GM23338 (cell line): ENCODE measurements at regions not wholly inside any gene's neighbourhood (a gene's known extent, or its start where the extent isn't known, plus 50 kb on each side); places are given as distances from the start of the nearest gene placed in this dataset.
"Not testable (repeated sequence)": the region's sequence is repeated elsewhere in the genome, so short reads cannot be mapped to it uniquely, and the experiment has no call there.

Source experiments
- ATAC-seq: fragments of 200-7000 bp; cut with Tn5 transposase; 3 replicates; pipeline ENCODE4 v1.9.1; 2020
- DNase-seq: peaks from one replicate; pipeline ENCODE4 v3.0.0-alpha.2; 2015; ENCODE audit warnings: low spot score
- H2AFZ ChIP-seq: fragments of 200-600 bp; sonication (generic); 2 replicates; pipeline ENCODE4 v1.8.0; 2016; ENCODE audit warnings: antibody characterized with exemption, mild to moderate bottlenecking, moderate library complexity
- H3F3A ChIP-seq: fragments of 200-600 bp; sonication (generic); replicated peaks from 2 replicates; pipeline ENCODE4 v1.8.0; 2017; ENCODE audit warnings: antibody characterized with exemption, mixed run types, low read depth
- H3K27ac ChIP-seq: fragments of 200-600 bp; sonication (generic); 2 replicates; pipeline ENCODE4 v1.6.1; 2016; ENCODE audit warnings: low read depth
- H3K27me3 ChIP-seq: fragments of 200-600 bp; sonication (generic); 2 replicates; pipeline ENCODE4 v1.8.0; 2016; ENCODE audit warnings: mild to moderate bottlenecking, mixed run types, moderate library complexity; ENCODE audit not compliant: insufficient read depth
- H3K36me3 ChIP-seq: fragments of 200-600 bp; sonication (generic); 2 replicates; pipeline ENCODE4 v1.8.0; 2016; ENCODE audit warnings: mild to moderate bottlenecking; ENCODE audit not compliant: insufficient read depth
- H3K4me1 ChIP-seq: fragments of 200-600 bp; sonication (generic); 2 replicates; pipeline ENCODE4 v1.8.0; 2016; ENCODE audit warnings: mild to moderate bottlenecking, moderate library complexity; ENCODE audit not compliant: insufficient read depth
- H3K4me2 ChIP-seq: fragments of 200-600 bp; sonication (generic); 2 replicates; pipeline ENCODE4 v1.7.1; 2017; ENCODE audit warnings: mixed run types
- H3K4me3 ChIP-seq: fragments of 200-600 bp; sonication (generic); 2 replicates; pipeline ENCODE4 v1.6.1; 2016; ENCODE audit warnings: mixed run types
- H3K79me2 ChIP-seq: fragments of 200-600 bp; sonication (generic); replicated peaks from 2 replicates; pipeline ENCODE4 v1.8.0; 2017; ENCODE audit warnings: mild to moderate bottlenecking; ENCODE audit not compliant: insufficient read depth
- H3K9me2 ChIP-seq: fragments of 200-600 bp; sonication (generic); 2 replicates; pipeline ENCODE4 v1.8.0; 2017; ENCODE audit not compliant: insufficient read depth
- H4K20me1 ChIP-seq: fragments of 200-600 bp; sonication (generic); replicated peaks from 2 replicates; pipeline ENCODE4 v1.8.0; 2017; ENCODE audit warnings: mild to moderate bottlenecking; ENCODE audit not compliant: insufficient read depth
- H3K27ac Mint-ChIP-seq: 2 replicates; pipeline ENCODE4 v1.8.0; 2020; ENCODE audit warnings: inconsistent platforms, mild to moderate bottlenecking, moderate library complexity, mixed read lengths
- H3K27me3 Mint-ChIP-seq: 3 replicates; pipeline ENCODE4 v1.8.0; 2022; ENCODE audit warnings: low read depth, mild to moderate bottlenecking, moderate library complexity, mixed read lengths, inconsistent platforms; ENCODE audit not compliant: insufficient read depth, poor library complexity
- H3K36me3 Mint-ChIP-seq: 3 replicates; pipeline ENCODE4 v1.8.0; 2021; ENCODE audit warnings: low read depth, mild to moderate bottlenecking, inconsistent platforms, moderate library complexity, mixed read lengths
- H3K4me1 Mint-ChIP-seq: 3 replicates; pipeline ENCODE4 v1.8.0; 2020; ENCODE audit warnings: mild to moderate bottlenecking, inconsistent platforms, mixed read lengths
- H3K4me3 Mint-ChIP-seq: 3 replicates; pipeline ENCODE4 v1.8.0; 2021; ENCODE audit warnings: moderate library complexity, mild to moderate bottlenecking, inconsistent platforms, mixed read lengths
- H3K9me3 Mint-ChIP-seq: 3 replicates; pipeline ENCODE4 v1.8.0; 2020; ENCODE audit warnings: moderate library complexity, mild to moderate bottlenecking, inconsistent platforms, mixed read lengths
- EZH2 ChIP-seq: fragments of 200-600 bp; sonication (generic); IDR thresholded peaks from one replicate; pipeline ENCODE4 v1.8.0; 2017; ENCODE audit warnings: antibody characterized with exemption, mild to moderate bottlenecking, low read depth; ENCODE audit not compliant: unreplicated experiment
- JUNB ChIP-seq: IDR thresholded peaks from one replicate; pipeline ENCODE4 v1.6.1; 2016; ENCODE audit warnings: antibody characterized with exemption; ENCODE audit not compliant: unreplicated experiment
- NANOG ChIP-seq: IDR thresholded peaks from 2 replicates; pipeline ENCODE4 v1.6.1; 2016; ENCODE audit warnings: antibody characterized with exemption, borderline replicate concordance
- TF ChIP-seq, protein P1 (sequence below): fragments of 250-450 bp; sonication (Bioruptor Pico); IDR thresholded peaks from 2 replicates; pipeline ENCODE4 v1.5.0; 2020; ENCODE audit warnings: mild to moderate bottlenecking, moderate library complexity
- TF ChIP-seq, protein P2 (sequence below): IDR thresholded peaks from 2 replicates; pipeline ENCODE4 v1.6.1; 2016; ENCODE audit warnings: antibody characterized with exemption

DNA sequence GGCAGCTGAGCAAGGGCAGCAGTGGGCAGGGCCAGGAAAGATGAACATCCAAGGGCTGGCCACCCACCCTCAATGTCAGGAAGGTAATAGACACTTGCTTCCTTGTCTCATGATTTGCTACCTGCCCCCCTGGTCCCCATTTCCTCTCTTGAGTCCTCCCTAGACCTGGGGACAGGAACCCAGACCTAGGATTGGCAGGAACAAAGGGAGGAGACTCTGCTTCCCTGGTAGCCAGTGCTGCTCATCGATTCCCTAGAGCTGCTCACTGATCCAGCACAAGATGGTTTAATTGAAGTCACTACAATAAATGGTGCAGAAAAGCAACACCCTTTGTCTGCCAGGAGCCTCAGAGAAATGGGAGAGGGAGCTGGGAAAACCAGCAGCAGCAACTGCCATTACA lies 67.8 kb upstream of the CHST1 start (continued):
- TF ChIP-seq, protein P1, sequence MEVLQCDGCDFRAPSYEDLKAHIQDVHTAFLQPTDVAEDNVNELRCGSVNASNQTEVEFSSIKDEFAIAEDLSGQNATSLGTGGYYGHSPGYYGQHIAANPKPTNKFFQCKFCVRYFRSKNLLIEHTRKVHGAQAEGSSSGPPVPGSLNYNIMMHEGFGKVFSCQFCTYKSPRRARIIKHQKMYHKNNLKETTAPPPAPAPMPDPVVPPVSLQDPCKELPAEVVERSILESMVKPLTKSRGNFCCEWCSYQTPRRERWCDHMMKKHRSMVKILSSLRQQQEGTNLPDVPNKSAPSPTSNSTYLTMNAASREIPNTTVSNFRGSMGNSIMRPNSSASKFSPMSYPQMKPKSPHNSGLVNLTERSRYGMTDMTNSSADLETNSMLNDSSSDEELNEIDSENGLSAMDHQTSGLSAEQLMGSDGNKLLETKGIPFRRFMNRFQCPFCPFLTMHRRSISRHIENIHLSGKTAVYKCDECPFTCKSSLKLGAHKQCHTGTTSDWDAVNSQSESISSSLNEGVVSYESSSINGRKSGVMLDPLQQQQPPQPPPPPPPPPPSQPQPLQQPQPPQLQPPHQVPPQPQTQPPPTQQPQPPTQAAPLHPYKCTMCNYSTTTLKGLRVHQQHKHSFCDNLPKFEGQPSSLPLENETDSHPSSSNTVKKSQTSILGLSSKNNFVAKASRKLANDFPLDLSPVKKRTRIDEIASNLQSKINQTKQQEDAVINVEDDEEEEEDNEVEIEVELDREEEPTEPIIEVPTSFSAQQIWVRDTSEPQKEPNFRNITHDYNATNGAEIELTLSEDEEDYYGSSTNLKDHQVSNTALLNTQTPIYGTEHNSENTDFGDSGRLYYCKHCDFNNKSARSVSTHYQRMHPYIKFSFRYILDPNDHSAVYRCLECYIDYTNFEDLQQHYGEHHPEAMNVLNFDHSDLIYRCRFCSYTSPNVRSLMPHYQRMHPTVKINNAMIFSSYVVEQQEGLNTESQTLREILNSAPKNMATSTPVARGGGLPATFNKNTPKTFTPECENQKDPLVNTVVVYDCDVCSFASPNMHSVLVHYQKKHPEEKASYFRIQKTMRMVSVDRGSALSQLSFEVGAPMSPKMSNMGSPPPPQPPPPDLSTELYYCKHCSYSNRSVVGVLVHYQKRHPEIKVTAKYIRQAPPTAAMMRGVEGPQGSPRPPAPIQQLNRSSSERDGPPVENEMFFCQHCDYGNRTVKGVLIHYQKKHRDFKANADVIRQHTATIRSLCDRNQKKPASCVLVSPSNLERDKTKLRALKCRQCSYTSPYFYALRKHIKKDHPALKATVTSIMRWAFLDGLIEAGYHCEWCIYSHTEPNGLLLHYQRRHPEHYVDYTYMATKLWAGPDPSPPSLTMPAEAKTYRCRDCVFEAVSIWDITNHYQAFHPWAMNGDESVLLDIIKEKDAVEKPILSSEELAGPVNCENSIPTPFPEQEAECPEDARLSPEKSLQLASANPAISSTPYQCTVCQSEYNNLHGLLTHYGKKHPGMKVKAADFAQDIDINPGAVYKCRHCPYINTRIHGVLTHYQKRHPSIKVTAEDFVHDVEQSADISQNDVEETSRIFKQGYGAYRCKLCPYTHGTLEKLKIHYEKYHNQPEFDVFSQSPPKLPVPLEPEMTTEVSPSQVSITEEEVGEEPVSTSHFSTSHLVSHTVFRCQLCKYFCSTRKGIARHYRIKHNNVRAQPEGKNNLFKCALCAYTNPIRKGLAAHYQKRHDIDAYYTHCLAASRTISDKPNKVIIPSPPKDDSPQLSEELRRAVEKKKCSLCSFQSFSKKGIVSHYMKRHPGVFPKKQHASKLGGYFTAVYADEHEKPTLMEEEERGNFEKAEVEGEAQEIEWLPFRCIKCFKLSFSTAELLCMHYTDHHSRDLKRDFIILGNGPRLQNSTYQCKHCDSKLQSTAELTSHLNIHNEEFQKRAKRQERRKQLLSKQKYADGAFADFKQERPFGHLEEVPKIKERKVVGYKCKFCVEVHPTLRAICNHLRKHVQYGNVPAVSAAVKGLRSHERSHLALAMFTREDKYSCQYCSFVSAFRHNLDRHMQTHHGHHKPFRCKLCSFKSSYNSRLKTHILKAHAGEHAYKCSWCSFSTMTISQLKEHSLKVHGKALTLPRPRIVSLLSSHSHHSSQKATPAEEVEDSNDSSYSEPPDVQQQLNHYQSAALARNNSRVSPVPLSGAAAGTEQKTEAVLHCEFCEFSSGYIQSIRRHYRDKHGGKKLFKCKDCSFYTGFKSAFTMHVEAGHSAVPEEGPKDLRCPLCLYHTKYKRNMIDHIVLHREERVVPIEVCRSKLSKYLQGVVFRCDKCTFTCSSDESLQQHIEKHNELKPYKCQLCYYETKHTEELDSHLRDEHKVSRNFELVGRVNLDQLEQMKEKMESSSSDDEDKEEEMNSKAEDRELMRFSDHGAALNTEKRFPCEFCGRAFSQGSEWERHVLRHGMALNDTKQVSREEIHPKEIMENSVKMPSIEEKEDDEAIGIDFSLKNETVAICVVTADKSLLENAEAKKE = no peak

DNA sequence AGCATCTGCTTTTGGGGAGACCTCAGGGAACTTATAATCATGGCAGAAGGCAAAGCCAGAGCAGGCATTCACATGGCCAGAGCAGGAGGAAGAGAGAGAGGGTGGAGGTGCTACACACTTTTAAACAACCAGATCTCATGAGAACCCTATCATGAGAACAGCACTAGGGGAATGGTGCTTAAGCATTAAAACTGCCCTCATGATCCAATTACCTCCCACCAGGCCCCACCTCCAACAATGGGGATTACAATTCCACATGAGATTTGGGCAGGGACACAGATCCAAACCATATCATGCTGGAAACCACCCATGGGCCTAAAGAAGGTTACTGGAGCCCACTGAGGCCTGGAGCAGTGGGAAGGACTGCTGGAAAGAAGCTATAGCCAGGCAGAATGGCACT lies 66.9 kb upstream of the CHST1 start:
- H3K27me3 ChIP-seq = no peaks in the 10 kb centered on the region
- H3F3A ChIP-seq = no peaks in the 10 kb centered on the region
- no peak overlapping the region for H3K4me3 ChIP-seq
- no peaks in the 10 kb centered on the region for H4K20me1 ChIP-seq
- Mint-ChIP-seq H3K4me1 (no peaks in the 10 kb centered on the region), H3K9me3 (peaks cover 14% of the 10 kb centered on the region), H3K36me3 (peaks cover 7% of the 10 kb centered on the region), H3K4me3 (no peak overlapping the region), H3K27me3 (peaks cover 5% of the 10 kb centered on the region), H3K27ac (peak overlapping the region; percentile 21; the same call in 1 of the 2 replicates)
- DNase-seq (no peak), ATAC-seq (no peak)
- H3K9me2 ChIP-seq = peaks cover 4% of the 10 kb centered on the region; the same call in 1 of the 2 replicates
- H3K4me2 ChIP-seq = no peak overlapping the region
- TF ChIP-seq EZH2 (no peak), JUNB (no peak), NANOG (no peak)
- TF ChIP-seq, protein P2, sequence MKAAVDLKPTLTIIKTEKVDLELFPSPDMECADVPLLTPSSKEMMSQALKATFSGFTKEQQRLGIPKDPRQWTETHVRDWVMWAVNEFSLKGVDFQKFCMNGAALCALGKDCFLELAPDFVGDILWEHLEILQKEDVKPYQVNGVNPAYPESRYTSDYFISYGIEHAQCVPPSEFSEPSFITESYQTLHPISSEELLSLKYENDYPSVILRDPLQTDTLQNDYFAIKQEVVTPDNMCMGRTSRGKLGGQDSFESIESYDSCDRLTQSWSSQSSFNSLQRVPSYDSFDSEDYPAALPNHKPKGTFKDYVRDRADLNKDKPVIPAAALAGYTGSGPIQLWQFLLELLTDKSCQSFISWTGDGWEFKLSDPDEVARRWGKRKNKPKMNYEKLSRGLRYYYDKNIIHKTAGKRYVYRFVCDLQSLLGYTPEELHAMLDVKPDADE = no peak
- H3K36me3 ChIP-seq = no peaks in the 10 kb centered on the region
- H2AFZ ChIP-seq = no peak overlapping the region
- no peaks in the 10 kb centered on the region for H3K4me1 ChIP-seq
- no peak overlapping the region for H3K27ac ChIP-seq
- H3K79me2 ChIP-seq = no peaks in the 10 kb centered on the region

DNA sequence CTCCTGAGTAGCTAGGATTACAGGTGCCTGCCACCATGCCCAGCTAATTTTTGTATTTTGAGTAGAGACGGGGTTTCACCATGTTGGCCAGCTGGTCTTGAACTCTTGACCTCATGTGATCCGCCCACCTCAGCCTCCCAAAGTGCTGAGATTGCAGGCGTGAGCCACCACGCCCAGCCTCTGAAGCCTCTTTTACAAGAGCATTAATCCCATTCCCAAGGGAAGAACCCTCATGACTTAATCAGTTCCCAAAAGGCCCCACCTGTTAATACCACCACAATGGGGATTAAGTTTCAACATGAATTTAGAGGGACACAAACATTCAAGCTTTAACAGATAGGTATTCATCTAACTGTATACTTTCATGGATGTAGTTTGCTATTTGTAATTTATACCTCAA lies 65.7 kb upstream of the CHST1 start:
- H3F3A ChIP-seq, H3K27me3 ChIP-seq, ATAC-seq, H3K4me2 ChIP-seq, H3K27ac Mint-ChIP-seq, H3K79me2 ChIP-seq, H3K4me1 Mint-ChIP-seq, H3K36me3 Mint-ChIP-seq, DNase-seq, H3K36me3 ChIP-seq, H4K20me1 ChIP-seq, H3K4me3 Mint-ChIP-seq, H3K27me3 Mint-ChIP-seq, H3K9me3 Mint-ChIP-seq, H3K9me2 ChIP-seq, H3K27ac ChIP-seq, H3K4me1 ChIP-seq, H2AFZ ChIP-seq, H3K4me3 ChIP-seq: not testable (repeated sequence)
